Endothelial cell (in vitro differentiated cells): ENCODE measurements at regions not wholly inside any gene's neighbourhood (a gene's known extent, or its start where the extent isn't known, plus 50 kb on each side); places are given as distances from the start of the nearest gene placed in this dataset.

Experiments
- DNase-seq: peaks from one replicate; pipeline ENCODE4 v3.0.0; 2021; ENCODE audit warnings: low spot score
- H3K27ac Mint-ChIP-seq: one replicate; pipeline ENCODE4 v1.8.0; 2021; ENCODE audit warnings: mixed read lengths, inconsistent platforms; ENCODE audit not compliant: unreplicated experiment
- H3K27me3 Mint-ChIP-seq: one replicate; pipeline ENCODE4 v1.8.0; 2021; ENCODE audit warnings: mild to moderate bottlenecking, moderate library complexity, mixed read lengths, inconsistent platforms; ENCODE audit not compliant: unreplicated experiment
- H3K36me3 Mint-ChIP-seq: one replicate; pipeline ENCODE4 v1.8.0; 2021; ENCODE audit warnings: mild to moderate bottlenecking, low read depth, mixed read lengths, inconsistent platforms; ENCODE audit not compliant: unreplicated experiment
- H3K4me1 Mint-ChIP-seq: one replicate; pipeline ENCODE4 v1.8.0; 2021; ENCODE audit warnings: mild to moderate bottlenecking, mixed read lengths, inconsistent platforms; ENCODE audit not compliant: unreplicated experiment
- H3K4me3 Mint-ChIP-seq: one replicate; pipeline ENCODE4 v1.8.0; 2021; ENCODE audit warnings: mild to moderate bottlenecking, mixed read lengths, inconsistent platforms; ENCODE audit not compliant: unreplicated experiment
- H3K9me3 Mint-ChIP-seq: one replicate; pipeline ENCODE4 v1.8.0; 2021; ENCODE audit warnings: mixed read lengths, inconsistent platforms; ENCODE audit not compliant: unreplicated experiment
- CTCF ChIP-seq: fragments of 200-600 bp; sonication (generic); IDR thresholded peaks from one replicate; pipeline ENCODE4 v1.5.0; 2021; ENCODE audit warnings: antibody characterized with exemption; ENCODE audit not compliant: unreplicated experiment

GRCh38 chr9:71626395-71626794, 141.9 kb downstream of the CEMIP2 start:
- Mint-ChIP-seq H3K9me3 (no peaks in the 10 kb centered on the region), H3K27ac (no peak overlapping the region), H3K27me3 (no peaks in the 10 kb centered on the region), H3K4me1 (peaks cover 30% of the 10 kb centered on the region), H3K36me3 (no peaks in the 10 kb centered on the region), H3K4me3 (no peak overlapping the region)
- no peak for DNase-seq
- TF ChIP-seq CTCF, result no peak

GRCh38 chr9:71624728-71625127, 143.6 kb downstream of the CEMIP2 start:
- H3K9me3 Mint-ChIP-seq, result no peaks in the 10 kb centered on the region
- peak; percentile 40 for TF ChIP-seq CTCF
- no peak overlapping the region for H3K27ac Mint-ChIP-seq
- H3K27me3 Mint-ChIP-seq, result no peaks in the 10 kb centered on the region
- no peaks in the 10 kb centered on the region for H3K36me3 Mint-ChIP-seq
- DNase-seq, result no peak
- H3K4me1 Mint-ChIP-seq, result peaks cover 15% of the 10 kb centered on the region
- H3K4me3 Mint-ChIP-seq, result no peak overlapping the region

GRCh38 chr9:71620746-71621145, 147.6 kb downstream of the CEMIP2 start:
- H3K36me3 Mint-ChIP-seq, result no peaks in the 10 kb centered on the region

GRCh38 chr9:71620331-71620730, 148.0 kb downstream of the CEMIP2 start:
- H3K4me1 Mint-ChIP-seq, result no peaks in the 10 kb centered on the region
- H3K9me3 Mint-ChIP-seq, result peaks cover 3% of the 10 kb centered on the region
- H3K4me3 Mint-ChIP-seq, result no peak overlapping the region
- no peak for TF ChIP-seq CTCF
- H3K27me3 Mint-ChIP-seq, result no peaks in the 10 kb centered on the region
- H3K36me3 Mint-ChIP-seq, result no peaks in the 10 kb centered on the region
- no peak overlapping the region for H3K27ac Mint-ChIP-seq
- no peak for DNase-seq

More at GRCh38 chr9:71620746-71621145, 147.6 kb downstream of the CEMIP2 start:
- H3K27ac Mint-ChIP-seq, result no peak overlapping the region
- TF ChIP-seq CTCF, result no peak
- H3K4me1 Mint-ChIP-seq, result no peaks in the 10 kb centered on the region
- H3K27me3 Mint-ChIP-seq, result no peaks in the 10 kb centered on the region
- no peak for DNase-seq
- peaks cover 3% of the 10 kb centered on the region for H3K9me3 Mint-ChIP-seq
- no peak overlapping the region for H3K4me3 Mint-ChIP-seq

- DNase-seq, result no peak
- TF ChIP-seq CTCF, result no peak
- Mint-ChIP-seq H3K4me1 (no peaks in the 10 kb centered on the region), H3K9me3 (peaks cover 3% of the 10 kb centered on the region), H3K36me3 (no peaks in the 10 kb centered on the region), H3K27ac (no peak overlapping the region), H3K4me3 (no peak overlapping the region), H3K27me3 (no peaks in the 10 kb centered on the region)
Observed at GRCh38 chr9:71619926-71620325, 148.4 kb downstream of the CEMIP2 start.
